ENCODE measurements at regions not wholly inside any gene's neighbourhood (a gene's known extent, or its start where the extent isn't known, plus 50 kb on each side); places are given as distances from the start of the nearest gene placed in this dataset.

GRCh38 chr5:142420561-142421227, 95.9 kb upstream of the SPRY4 start:
- Histone ChIP-seq H3K27ac (ENCODE audit: low read length) (no peak overlapping the region), H3K27me3 (ENCODE audit: low read depth, low read length) (no peaks in the 10 kb centered on the region), H3K9me3 (ENCODE audit: control insufficient read depth in 1 of 2, low read length in 2 of 2) (no peaks in the 10 kb centered on the region), H3K4me1 (ENCODE audit: control insufficient read depth in 1 of 2, insufficient read depth in 2 of 2, low read length in 2 of 2) (no peaks in the 10 kb centered on the region), H3K36me3 (ENCODE audit: control insufficient read depth in 1 of 2, insufficient read depth in 2 of 2, low read length in 2 of 2) (no peaks in the 10 kb centered on the region), H3K4me3 (ENCODE audit: low read depth in 1 of 2, low read length in 2 of 2) (no peak overlapping the region)

- no peaks in the 10 kb centered on the region for H3K36me3 ChIP-seq (ENCODE audit: control insufficient read depth in 1 of 2, insufficient read depth in 2 of 2, low read length in 2 of 2)
- H3K27ac ChIP-seq (ENCODE audit: low read length), result no peak overlapping the region
- no peaks in the 10 kb centered on the region for H3K4me1 ChIP-seq (ENCODE audit: control insufficient read depth in 1 of 2, insufficient read depth in 2 of 2, low read length in 2 of 2)
- H3K4me3 ChIP-seq (ENCODE audit: low read depth in 1 of 2, low read length in 2 of 2), result no peak overlapping the region
- H3K27me3 ChIP-seq (ENCODE audit: low read depth, low read length), result no peaks in the 10 kb centered on the region
- no peaks in the 10 kb centered on the region for H3K9me3 ChIP-seq (ENCODE audit: control insufficient read depth in 1 of 2, low read length in 2 of 2)
These were observed 87.8 kb upstream of the SPRY4 start for GRCh38 chr5:142412581-142412980.

DNA sequence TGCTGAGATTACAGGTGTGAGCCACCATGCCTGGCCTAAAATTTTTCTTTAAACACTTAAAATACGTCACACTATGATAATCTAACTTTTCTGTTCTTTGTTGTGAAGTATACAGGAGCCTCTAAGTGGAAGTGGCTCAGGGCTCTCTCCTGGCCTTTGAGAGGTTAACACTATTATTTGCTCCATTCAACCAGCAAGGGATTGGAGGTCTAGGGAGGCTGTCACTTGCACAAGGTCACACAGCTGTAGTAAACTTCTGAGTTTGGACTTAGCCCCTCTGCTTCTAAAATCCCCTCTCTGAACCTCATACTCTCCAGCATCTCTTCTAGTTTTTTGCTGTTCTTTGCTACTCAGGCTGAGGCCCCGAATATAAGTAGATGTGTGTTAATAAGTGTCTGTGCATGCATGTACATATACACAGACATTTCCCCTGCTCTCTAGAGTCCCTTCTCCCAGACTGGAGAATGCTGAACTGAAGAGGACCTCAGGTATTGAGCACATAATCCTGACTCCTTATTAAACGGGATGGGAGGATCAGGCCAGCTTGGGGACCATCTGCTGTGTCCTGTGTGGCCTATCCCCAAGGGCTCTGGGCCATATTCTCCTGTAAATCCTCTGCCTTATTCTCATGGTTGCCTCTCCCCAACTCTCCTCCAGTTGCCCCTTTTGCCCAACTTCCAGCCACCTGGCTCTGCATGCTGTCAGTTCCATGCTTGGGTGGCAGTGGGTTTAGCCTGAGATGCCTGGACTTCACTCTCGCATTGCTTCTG, 87.0 kb upstream of the SPRY4 start:
- H3K36me3 ChIP-seq (ENCODE audit: control insufficient read depth in 1 of 2, insufficient read depth in 2 of 2, low read length in 2 of 2), result no peaks in the 10 kb centered on the region
- no peaks in the 10 kb centered on the region for H3K27me3 ChIP-seq (ENCODE audit: low read depth, low read length)
- H3K9me3 ChIP-seq (ENCODE audit: control insufficient read depth in 1 of 2, low read length in 2 of 2), result no peaks in the 10 kb centered on the region
- H3K27ac ChIP-seq (ENCODE audit: low read length), result no peak overlapping the region
- H3K4me1 ChIP-seq (ENCODE audit: control insufficient read depth in 1 of 2, insufficient read depth in 2 of 2, low read length in 2 of 2), result no peaks in the 10 kb centered on the region
- no peak overlapping the region for H3K4me3 ChIP-seq (ENCODE audit: low read depth in 1 of 2, low read length in 2 of 2)

- Histone ChIP-seq H3K27ac (ENCODE audit: low read length) (no peak overlapping the region), H3K4me3 (ENCODE audit: low read depth in 1 of 2, low read length in 2 of 2) (no peak overlapping the region), H3K36me3 (ENCODE audit: control insufficient read depth in 1 of 2, insufficient read depth in 2 of 2, low read length in 2 of 2) (no peaks in the 10 kb centered on the region), H3K9me3 (ENCODE audit: control insufficient read depth in 1 of 2, low read length in 2 of 2) (no peaks in the 10 kb centered on the region), H3K4me1 (ENCODE audit: control insufficient read depth in 1 of 2, insufficient read depth in 2 of 2, low read length in 2 of 2) (no peaks in the 10 kb centered on the region), H3K27me3 (ENCODE audit: low read depth, low read length) (no peaks in the 10 kb centered on the region)
These were observed 86.3 kb upstream of the SPRY4 start for GRCh38 chr5:142411103-142411502.

GRCh38 chr5:142408981-142409481, 84.2 kb upstream of the SPRY4 start:
- H3K27me3 ChIP-seq (ENCODE audit: low read depth, low read length), result no peaks in the 10 kb centered on the region
- no peak overlapping the region for H3K27ac ChIP-seq (ENCODE audit: low read length)
- H3K36me3 ChIP-seq (ENCODE audit: control insufficient read depth in 1 of 2, insufficient read depth in 2 of 2, low read length in 2 of 2), result no peaks in the 10 kb centered on the region

GRCh38 chr5:142408536-142408935, 83.7 kb upstream of the SPRY4 start:
- H3K9me3 ChIP-seq (ENCODE audit: control insufficient read depth in 1 of 2, low read length in 2 of 2), result no peaks in the 10 kb centered on the region
- H3K27ac ChIP-seq (ENCODE audit: low read length), result no peak overlapping the region
- H3K27me3 ChIP-seq (ENCODE audit: low read depth, low read length), result no peaks in the 10 kb centered on the region
- H3K4me3 ChIP-seq (ENCODE audit: low read depth in 1 of 2, low read length in 2 of 2), result no peak overlapping the region
- H3K36me3 ChIP-seq (ENCODE audit: control insufficient read depth in 1 of 2, insufficient read depth in 2 of 2, low read length in 2 of 2), result no peaks in the 10 kb centered on the region
- H3K4me1 ChIP-seq (ENCODE audit: control insufficient read depth in 1 of 2, insufficient read depth in 2 of 2, low read length in 2 of 2), result no peaks in the 10 kb centered on the region

More at GRCh38 chr5:142408981-142409481, 84.2 kb upstream of the SPRY4 start:
- H3K9me3 ChIP-seq (ENCODE audit: control insufficient read depth in 1 of 2, low read length in 2 of 2), result no peaks in the 10 kb centered on the region
- H3K4me1 ChIP-seq (ENCODE audit: control insufficient read depth in 1 of 2, insufficient read depth in 2 of 2, low read length in 2 of 2), result no peaks in the 10 kb centered on the region
- H3K4me3 ChIP-seq (ENCODE audit: low read depth in 1 of 2, low read length in 2 of 2), result no peak overlapping the region

- no peak overlapping the region for H3K4me3 ChIP-seq (ENCODE audit: low read depth in 1 of 2, low read length in 2 of 2)
- no peak overlapping the region for H3K27ac ChIP-seq (ENCODE audit: low read length)
- H3K4me1 ChIP-seq (ENCODE audit: control insufficient read depth in 1 of 2, insufficient read depth in 2 of 2, low read length in 2 of 2), result no peaks in the 10 kb centered on the region
- H3K36me3 ChIP-seq (ENCODE audit: control insufficient read depth in 1 of 2, insufficient read depth in 2 of 2, low read length in 2 of 2), result no peaks in the 10 kb centered on the region
- no peaks in the 10 kb centered on the region for H3K9me3 ChIP-seq (ENCODE audit: control insufficient read depth in 1 of 2, low read length in 2 of 2)
- H3K27me3 ChIP-seq (ENCODE audit: low read depth, low read length), result no peaks in the 10 kb centered on the region
These were observed 81.1 kb upstream of the SPRY4 start for GRCh38 chr5:142405814-142406395.

DNA sequence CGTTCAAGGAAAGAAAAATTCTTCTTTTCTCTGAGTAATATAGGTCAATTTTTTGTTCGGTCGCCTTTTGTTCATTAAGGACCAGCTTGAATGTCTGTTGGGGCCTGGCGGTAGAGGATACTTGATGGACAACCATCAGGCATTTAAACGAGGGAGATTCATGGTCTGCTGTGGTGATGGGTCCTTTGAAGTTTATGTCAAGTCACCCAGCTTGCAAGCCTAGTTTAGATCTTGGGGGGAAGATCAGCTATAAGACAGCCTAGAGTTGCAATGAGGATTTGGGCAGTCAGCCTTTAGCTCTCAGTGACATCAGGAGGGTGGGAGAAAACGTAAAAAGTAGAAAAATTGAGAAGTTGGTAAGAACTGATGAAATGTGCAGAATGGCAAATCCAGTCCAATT, 80.2 kb upstream of the SPRY4 start:
- H3K27me3 ChIP-seq (ENCODE audit: low read depth, low read length), result no peaks in the 10 kb centered on the region
- no peak overlapping the region for H3K4me3 ChIP-seq (ENCODE audit: low read depth in 1 of 2, low read length in 2 of 2)
- H3K27ac ChIP-seq (ENCODE audit: low read length), result no peak overlapping the region
- H3K4me1 ChIP-seq (ENCODE audit: control insufficient read depth in 1 of 2, insufficient read depth in 2 of 2, low read length in 2 of 2), result no peaks in the 10 kb centered on the region
- H3K36me3 ChIP-seq (ENCODE audit: control insufficient read depth in 1 of 2, insufficient read depth in 2 of 2, low read length in 2 of 2), result no peaks in the 10 kb centered on the region
- no peaks in the 10 kb centered on the region for H3K9me3 ChIP-seq (ENCODE audit: control insufficient read depth in 1 of 2, low read length in 2 of 2)

GRCh38 chr5:142404046-142404477, 79.2 kb upstream of the SPRY4 start:
- H3K36me3 ChIP-seq (ENCODE audit: control insufficient read depth in 1 of 2, insufficient read depth in 2 of 2, low read length in 2 of 2), result no peaks in the 10 kb centered on the region
- no peaks in the 10 kb centered on the region for H3K27me3 ChIP-seq (ENCODE audit: low read depth, low read length)
- H3K4me1 ChIP-seq (ENCODE audit: control insufficient read depth in 1 of 2, insufficient read depth in 2 of 2, low read length in 2 of 2), result no peaks in the 10 kb centered on the region
- no peak overlapping the region for H3K4me3 ChIP-seq (ENCODE audit: low read depth in 1 of 2, low read length in 2 of 2)
- H3K27ac ChIP-seq (ENCODE audit: low read length), result peak overlapping the region; percentile 51
- H3K9me3 ChIP-seq (ENCODE audit: control insufficient read depth in 1 of 2, low read length in 2 of 2), result no peaks in the 10 kb centered on the region

DNA sequence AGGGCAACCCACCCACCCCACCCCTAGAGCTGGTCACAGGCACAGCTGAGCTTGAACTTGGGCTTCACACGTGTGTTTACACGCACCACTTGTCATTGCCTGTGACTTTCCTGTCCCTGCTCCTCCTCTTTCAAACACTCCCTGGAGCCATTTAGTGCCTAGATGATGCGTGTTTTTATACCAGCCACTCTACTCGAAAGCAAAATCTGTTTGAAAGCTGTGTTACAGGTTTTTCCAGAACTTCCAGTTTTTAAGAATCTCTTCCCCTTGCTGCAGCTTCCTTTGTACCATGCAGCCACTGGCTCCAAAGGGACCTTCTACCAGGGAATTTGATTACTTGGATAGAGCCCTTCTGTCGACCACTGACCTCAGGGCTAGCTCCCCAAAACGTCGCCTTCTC, 78.8 kb upstream of the SPRY4 start:
- no peak overlapping the region for H3K4me3 ChIP-seq (ENCODE audit: low read depth in 1 of 2, low read length in 2 of 2)
- H3K36me3 ChIP-seq (ENCODE audit: control insufficient read depth in 1 of 2, insufficient read depth in 2 of 2, low read length in 2 of 2), result no peaks in the 10 kb centered on the region
- no peaks in the 10 kb centered on the region for H3K4me1 ChIP-seq (ENCODE audit: control insufficient read depth in 1 of 2, insufficient read depth in 2 of 2, low read length in 2 of 2)
- peak overlapping the region; percentile 51 for H3K27ac ChIP-seq (ENCODE audit: low read length)
- H3K9me3 ChIP-seq (ENCODE audit: control insufficient read depth in 1 of 2, low read length in 2 of 2), result no peaks in the 10 kb centered on the region
- no peaks in the 10 kb centered on the region for H3K27me3 ChIP-seq (ENCODE audit: low read depth, low read length)

DNA sequence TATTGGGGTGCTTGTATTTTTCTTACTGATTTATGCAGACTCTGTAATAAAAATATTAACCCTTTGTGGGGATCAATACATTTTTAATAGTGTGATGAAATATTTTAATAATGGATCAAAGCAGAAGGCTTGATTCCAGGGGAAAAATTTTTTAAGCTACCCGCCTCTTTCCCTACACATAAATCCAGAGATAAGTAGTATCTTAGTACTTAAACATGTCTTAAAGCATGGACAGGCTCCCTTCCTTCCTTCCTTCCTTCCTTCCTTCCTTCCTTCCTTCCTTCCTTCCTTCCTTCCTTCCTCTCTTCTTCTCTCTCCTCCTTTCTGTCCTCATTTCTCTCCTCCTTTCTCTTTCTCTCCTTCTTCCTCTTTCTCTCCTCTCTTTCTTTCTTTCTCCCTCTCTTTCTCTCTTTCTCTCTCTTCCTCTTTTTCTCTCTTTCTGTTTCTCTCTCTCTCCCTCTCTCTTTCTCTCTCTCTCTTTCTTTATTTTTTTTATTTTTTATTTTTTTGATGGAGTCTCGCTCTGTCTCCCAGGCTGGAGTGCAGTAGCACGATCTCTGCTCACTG, 78.0 kb upstream of the SPRY4 start:
- H3K4me1 ChIP-seq (ENCODE audit: control insufficient read depth in 1 of 2, insufficient read depth in 2 of 2, low read length in 2 of 2), result no peaks in the 10 kb centered on the region
- no peaks in the 10 kb centered on the region for H3K36me3 ChIP-seq (ENCODE audit: control insufficient read depth in 1 of 2, insufficient read depth in 2 of 2, low read length in 2 of 2)
- H3K4me3 ChIP-seq (ENCODE audit: low read depth in 1 of 2, low read length in 2 of 2), result no peak overlapping the region
- H3K9me3 ChIP-seq (ENCODE audit: control insufficient read depth in 1 of 2, low read length in 2 of 2), result no peaks in the 10 kb centered on the region
- H3K27ac ChIP-seq (ENCODE audit: low read length), result no peak overlapping the region
- no peaks in the 10 kb centered on the region for H3K27me3 ChIP-seq (ENCODE audit: low read depth, low read length)

Measured in muscle layer of duodenum (tissue), 2 donors.